Activated CD8-positive, alpha-beta memory T cell treated with anti-CD3 and anti-CD28 coated beads for 4 hours (primary cell): ENCODE measurements at regions not wholly inside any gene's neighbourhood (a gene's known extent, or its start where the extent isn't known, plus 50 kb on each side); places are given as distances from the start of the nearest gene placed in this dataset.

Experiments
- DNase-seq, 2 donors: peaks; one replicate each; pipeline ENCODE4 v3.0.0-alpha.2; 2020; ENCODE audit warnings: low read depth in 2 of 2

DNA sequence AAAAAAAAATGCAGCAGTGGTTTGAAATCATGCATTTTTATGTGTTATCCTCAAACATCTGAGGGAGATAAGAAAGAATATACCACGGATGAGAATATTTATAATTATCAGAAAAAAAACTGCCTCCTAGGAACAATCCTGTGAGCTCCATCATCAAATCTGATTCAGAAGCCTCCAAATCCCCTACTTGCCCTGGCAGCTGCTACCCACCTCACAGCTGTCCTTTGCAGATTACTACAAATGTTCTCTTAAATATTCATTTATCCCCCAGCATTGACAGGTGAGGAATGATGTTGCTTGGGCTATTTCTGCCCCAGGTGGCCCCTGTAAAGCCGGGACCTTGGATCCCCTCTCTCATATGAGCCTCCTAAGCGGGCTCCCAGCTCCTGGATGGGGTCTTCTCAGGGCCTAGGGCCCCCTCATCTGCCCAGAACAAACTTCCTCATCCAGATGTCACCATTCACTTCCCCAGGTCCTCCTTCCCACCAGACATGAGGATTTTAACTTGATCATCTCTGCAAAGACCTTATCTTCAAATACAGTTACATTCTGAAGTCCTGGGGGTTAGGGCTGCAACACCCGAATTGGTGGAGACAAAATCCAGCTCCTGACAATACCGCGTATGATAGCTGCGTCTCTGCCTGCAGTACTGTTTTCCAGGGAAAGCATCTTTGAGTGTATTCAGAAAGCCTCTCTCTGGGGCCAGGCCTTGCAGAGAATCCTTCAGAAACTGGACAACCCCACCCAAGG lies 81.9 kb upstream of the INSIG1 start:
- no peak for DNase-seq

DNA sequence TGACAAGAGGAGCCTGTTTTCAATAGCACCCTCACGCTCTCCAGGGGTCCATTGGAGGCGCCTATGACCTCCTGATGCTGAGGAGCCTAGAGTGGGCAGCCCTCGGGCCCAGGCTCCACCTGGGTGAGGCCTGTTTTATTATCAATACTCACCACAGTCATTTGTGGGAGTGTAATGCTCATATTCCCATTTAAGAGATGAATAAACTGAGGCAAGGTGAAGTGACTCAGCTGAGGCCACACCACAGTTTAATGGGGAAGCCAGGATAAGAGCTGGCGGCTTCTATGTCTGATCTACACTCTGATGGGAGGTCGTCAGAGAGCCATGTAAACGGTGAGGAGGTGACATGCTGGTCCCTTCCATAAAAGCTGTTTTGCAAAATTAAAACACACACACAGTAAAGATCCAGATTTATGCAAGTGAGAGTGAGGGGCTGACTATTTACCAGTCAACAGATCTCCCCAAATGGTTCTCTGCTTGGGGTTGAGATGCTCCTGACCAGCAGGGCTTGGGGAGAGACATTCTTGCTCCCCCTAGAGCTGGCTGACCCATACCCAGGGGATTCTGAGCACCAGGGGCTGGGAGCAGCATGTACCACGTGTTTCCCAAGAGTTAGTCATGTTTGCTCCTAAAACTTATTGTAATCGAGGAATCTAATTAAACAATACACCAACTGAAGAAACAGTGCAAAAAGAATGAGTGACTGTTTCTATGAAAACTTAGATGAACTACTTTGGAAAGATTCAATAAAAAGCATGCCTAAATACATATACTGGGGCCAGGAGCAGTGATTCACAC lies 81.0 kb upstream of the INSIG1 start:
- no peak for DNase-seq

DNA sequence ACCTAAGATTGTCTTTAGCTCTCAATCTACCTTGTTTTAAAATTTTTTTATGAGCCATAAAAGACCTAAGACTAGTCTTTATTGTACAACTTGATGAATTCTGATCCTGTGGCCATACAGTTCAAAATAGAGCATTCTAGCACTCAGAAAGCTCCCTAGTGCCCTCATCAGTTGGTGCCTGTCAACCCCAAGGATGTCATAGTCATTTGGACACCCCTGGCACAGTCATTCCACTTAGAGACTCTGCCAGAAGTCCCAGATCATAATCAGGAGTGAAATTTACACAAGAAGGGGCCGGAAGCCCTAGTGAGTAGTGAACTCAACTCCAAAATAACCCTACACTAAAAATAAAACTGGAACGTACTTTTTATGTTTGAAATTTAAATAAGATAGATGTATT lies 80.0 kb upstream of the INSIG1 start:
- DNase-seq, result no peak

DNA sequence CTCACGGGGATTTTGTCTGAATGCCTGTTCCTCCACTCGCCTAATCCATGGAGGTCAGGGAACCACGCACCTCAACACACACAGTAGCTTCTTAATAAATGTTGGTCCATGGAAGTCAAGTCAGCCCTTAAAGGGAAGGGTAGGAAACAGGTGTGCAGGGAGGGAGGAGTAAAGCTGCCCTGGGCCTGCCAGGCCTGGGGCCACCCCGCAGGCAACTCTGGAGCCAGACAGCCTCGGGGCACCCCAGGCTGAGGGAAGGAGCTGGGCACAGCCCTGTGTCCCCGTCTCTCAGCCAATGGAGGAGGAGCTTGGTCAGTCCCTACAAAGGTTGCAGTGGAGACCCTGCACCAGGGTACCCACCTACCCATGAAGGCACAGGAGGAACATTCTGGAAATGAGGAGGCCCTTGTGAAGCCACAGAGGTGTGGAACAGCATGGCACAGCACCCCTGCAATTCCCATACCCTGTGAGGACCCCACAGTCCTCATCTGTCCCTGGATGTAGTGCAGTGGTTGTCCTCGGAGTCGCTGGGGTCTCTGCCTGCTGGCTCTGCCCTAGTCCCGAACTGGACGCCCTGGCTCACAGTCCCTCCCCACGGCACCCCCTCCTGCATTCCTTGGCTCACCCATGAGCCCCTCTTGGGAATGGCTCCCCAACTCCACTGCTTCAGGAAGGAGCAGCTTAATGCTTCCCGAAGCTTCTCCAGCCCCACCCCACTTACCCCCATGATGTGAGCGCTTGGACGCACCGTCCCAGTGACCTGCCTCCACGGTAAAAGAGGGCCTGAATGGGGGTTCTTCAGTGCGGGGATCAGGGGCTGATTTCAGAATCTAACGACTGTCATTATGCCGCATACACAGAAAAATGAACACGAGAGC lies 79.2 kb upstream of the INSIG1 start:
- DNase-seq, result no peak

DNA sequence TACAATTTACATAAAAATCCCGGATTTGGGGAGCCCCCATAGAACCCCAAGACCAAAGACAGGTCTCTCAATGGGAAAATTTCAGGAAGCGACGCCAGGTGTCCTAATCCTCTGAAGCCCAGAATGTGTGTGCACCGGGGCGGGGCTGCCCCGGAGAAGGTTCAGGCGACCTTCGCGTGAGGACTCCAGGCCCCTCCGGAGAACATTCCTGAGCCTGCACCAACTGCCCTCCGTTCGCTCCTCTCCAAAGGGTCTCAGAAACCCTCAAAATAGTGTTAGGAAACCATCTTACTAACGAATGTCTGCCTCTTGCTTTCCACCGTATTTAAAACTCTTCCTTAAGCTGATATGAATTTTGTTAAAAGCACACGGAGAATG lies 78.5 kb upstream of the INSIG1 start:
- DNase-seq, result no peak

DNA sequence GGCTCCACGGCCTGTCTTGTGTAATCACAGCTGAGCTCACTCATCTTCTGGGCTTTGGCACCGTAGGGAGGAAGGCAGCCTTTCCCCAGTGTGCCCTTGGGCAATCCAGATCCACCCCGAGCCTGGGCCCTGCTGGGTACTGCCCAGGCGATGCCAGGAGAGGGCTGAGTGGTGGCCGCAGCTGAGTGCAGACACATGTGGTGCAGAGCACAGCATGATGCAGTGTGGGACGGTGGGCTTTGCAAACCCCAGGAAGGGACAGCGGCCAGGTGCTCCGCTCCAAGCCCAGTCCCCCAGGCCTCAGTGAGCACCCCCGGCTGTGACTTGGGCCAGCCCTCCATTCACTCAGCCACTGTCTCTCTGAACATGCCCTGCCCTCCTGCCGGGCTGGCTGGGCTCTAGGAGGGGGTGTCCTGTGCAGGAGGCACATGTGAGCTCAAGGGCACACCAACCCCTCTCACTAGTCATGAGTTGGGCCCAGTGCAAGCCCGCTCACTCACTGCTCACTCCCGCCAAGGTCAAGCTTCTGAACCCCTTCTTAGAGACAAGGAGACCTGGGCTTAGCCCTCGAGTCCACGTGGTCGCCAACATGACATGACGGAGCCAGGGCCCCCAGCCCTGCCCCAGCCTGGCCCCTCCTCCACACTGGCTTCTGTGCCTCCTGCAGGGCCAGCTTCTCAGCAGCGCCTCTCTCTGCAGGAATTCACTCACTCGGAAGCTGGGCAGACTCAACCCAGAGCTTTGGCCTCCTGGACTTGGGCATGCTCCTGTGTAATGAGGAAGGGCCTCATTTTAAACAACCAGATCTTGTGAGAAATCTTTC lies 77.5 kb upstream of the INSIG1 start:
- DNase-seq, result no peak

DNA sequence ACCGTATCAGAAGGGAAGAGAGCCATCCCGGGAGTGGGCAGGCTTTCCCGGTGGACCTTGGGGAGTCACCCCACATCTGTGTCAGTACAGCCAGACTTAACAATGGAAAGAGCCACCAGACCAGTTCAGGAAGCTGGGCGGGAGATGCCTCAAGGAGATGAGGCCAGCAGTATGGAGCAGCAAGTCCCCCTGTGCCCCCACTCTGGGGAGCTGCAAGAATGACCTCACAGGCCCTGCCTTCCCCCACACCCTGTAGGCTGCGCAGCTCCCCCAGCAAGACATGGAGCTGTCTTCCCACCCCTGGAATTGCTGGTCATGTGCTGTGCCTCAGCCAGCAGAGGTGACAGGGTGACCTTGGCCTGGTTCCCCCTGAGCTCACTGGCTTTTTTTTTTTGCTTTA lies 76.8 kb upstream of the INSIG1 start:
- DNase-seq, result no peak

DNA sequence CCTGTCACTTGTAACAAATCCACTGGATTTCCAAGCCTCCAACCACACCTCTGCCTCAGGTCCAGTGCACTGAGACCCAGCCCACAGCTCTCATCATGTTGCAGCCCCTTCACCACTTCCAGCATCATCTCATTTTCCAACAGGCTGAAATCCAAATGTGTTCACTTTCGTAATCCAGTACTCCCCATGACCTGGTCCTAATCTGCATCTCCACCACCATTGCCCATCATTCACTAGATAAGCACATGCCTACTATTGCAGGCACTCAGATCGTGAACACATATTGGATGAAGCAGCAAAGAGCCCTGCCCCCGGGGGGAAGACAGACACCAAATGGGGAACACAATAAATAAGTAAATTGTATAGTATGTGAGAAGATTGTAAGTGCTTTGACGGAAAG lies 76.1 kb upstream of the INSIG1 start:
- DNase-seq, result no peak

DNA sequence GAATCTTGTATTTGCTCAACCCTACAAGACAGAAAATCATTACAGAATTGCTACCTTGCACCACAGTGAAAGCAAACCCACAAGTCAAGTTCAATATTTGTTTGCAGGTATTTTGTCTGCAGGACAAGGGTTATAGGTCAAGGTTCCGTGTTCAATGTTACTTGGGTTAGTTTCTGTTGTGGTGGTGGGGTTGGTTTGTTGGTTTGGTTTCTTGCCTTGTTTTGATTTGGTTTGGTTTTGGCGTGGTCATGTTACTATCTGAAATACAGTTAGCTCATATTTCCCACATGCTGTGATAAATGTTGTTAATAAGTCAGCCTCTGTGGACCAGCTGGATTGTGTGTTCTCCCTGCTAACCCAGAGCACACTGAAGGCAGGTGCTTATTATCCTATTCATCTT lies 75.6 kb upstream of the INSIG1 start:
- no peak for DNase-seq

DNA sequence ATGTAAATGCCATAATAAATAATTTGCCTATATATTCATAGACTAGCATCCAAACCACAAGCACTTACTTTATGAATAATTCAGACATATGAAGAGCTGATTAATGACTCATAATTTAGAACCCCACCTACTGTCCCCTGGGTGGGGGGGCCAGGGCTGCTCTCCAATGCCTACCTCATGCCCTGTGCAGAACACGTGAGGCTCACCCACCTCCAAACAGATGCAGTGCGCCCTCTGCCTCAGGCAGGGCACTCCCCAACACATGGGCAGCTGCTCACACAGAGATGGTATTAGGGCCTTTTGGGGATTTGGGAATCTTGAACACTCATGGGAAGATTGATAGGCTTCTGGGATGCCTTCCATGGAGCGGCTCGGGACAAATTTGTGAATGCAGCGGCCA lies 75.1 kb upstream of the INSIG1 start:
- DNase-seq, result no peak

DNA sequence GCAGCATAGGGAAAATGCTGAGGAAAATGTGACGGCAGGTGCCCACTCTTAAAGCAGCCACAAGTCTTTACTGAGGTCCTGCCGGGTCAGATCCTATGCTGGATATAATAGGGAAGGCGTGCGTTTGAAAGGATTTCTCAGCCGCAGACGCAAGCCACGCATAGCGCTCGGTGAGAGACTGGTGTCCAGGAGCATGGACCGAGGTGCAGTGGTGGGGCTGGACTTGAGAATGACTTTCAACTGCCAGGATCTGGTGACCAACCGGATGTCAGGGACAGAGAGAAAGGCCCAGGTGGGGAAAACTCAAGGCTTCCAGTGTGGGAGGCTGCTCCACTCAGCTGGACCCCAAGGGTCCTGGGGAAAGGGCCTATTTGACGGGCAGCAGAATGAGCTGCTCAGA lies 74.7 kb upstream of the INSIG1 start:
- DNase-seq, result no peak

DNA sequence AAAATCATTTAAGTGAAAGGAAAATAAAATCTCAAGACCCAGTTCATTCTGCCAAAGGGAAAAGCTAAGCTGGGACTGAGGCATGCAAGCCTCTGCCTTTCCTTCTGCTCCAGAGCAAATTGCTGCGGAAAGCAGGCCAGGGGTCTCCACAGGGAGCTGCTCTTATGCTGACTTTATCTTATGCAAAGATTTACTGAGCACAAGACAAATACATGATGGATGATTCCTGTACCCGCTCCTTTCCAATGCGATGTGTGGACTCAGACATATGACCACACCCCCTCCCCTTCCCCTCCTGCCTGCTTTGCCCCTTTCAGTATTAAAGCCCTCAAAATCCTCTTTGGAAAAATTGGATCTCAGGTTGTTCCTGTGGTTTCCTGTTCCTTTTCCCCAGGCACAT lies 74.2 kb upstream of the INSIG1 start:
- DNase-seq, result no peak

DNA sequence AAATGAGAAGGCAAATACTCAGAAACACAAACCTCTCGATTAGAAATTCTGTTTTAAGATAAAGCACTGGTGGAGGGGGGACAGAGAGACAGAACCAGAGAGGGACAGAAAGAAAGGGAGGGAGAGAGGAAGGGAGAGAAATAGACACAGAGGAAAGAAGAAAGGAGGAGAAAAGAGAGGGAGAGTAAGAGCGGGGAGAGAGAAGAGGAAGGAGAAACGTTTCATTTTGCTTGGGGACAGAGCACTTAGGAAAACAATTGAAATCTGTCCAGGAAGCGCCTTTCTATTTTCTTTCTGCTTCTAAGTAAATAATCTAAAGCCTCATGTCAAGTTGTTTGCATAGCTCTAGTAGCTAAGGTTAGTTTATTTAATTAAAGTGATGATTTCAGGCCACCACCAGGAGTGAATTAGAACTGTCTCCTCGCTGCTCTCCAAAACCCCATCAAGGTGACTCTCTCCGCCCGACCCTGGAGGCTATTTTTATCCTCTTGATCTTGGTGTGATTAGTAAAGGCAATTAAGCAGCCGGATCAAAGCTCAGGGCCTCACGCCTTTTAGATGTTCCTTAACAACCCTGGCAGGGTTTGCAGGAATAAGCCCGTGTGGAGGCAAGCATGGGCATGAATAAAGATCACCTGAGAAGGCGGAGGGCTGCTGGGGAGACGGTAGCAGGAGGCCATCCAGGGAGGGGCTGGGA lies 73.4 kb upstream of the INSIG1 start:
- no peak for DNase-seq

DNA sequence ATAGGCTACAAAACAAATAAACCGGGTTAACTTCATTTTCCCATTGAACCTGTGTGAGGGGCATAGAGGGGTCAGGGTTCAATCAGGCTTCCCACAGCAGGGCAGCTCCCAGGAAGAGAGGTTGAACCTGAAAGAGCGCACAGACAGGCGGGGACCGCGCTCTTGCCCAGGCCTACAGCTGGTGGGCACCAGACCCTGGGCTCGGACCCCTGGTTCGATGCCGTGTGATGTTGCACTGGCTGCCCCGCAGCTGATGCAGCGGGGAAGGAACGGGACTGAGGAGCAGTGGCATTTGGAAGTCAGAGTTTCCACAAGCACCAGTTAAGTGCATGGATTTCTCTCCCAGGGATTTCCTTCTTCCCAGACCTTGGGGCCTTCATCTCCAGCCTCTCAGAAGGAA lies 72.6 kb upstream of the INSIG1 start:
- DNase-seq, result no peak

DNA sequence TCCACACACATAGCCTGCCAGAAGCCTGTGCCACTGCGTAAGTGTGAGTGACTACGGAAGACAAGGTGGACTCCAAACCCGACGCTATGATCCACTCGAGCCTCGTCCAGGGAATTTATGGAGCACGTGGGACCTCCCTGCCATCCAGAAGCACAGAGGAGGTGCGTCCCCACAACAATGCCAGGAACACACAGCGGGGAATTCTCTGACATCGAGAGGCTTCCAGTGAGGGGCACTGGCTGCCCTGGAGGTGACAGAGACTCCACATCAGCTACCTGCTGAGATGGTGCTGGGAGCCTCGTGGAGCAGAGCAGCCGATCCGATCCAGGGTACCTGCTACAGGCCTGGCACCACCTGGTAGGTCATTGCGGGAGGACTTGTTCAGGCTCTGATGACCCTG lies 72.2 kb upstream of the INSIG1 start:
- DNase-seq, result no peak

DNA sequence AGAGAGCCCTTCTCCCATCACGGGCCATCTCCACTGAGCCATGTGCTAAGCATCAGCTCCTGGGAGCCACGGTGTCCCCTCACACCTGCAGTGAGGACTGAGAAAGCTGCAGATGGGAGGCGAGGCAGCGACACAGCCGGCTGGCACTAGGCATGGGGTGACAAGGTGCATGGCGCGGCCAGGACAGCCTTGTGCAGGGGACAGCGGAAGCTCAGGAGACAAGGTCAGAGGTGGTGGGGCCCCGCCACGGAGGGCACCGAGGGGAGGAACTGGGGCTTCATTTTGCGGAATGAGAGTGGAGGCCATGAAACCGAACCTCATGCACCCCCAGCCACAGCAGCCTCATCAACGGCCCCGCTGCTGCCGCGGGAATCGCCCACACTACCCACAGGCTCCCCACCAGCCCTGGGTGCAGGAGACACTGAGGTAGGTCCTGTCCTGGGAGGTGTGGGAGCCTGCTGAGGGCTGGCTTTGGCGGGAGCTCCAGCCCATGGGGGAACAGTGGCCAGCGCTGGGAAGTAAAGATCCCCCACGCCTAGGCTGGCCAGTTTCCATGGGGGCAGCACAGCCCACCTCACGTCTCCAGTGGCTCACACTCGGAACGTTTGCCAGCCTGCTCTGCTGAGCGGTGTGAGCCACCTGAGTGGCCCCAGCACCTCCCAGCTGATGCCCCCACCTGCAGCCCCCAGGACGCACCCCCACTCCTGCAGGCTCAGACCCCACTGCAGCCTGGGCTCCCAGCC lies 71.2 kb upstream of the INSIG1 start:
- no peak for DNase-seq

DNA sequence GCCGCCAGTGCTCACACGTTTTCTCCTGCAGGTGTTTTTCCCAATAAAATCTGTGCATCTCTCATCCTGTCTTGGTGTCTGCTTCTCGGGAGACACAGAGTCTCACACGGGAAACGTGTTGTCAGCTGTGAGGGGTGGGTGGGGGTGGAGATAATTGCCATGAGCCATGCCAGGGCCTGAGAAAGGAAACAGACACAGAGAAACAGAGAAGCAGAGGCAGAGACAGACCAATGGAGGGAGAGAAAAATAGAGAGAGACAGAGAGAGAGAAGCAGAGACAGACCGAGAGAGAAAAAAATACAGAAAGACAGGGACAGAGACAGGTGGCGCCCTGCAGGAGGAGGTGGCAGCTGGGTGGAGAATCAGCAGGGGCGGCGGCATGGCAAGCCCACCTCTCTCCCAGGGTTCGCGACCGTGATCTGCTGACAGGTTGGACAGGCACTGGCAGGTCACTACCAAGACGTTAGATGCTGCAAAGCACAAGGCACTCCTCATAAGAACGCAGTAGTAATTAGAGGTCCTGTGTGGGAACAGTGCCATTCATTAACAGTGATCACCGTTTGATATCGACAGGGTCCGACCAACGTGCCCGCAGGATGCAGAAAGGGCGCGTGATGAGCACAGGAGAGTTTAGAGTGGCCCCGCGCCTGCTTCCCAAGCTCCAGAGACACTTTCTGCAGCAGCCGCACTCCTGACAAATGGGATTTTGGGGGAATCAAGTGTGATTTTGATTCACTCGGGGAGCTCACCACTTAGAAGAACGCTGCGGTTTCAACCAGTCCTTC lies 70.5 kb upstream of the INSIG1 start:
- DNase-seq, result no peak

DNA sequence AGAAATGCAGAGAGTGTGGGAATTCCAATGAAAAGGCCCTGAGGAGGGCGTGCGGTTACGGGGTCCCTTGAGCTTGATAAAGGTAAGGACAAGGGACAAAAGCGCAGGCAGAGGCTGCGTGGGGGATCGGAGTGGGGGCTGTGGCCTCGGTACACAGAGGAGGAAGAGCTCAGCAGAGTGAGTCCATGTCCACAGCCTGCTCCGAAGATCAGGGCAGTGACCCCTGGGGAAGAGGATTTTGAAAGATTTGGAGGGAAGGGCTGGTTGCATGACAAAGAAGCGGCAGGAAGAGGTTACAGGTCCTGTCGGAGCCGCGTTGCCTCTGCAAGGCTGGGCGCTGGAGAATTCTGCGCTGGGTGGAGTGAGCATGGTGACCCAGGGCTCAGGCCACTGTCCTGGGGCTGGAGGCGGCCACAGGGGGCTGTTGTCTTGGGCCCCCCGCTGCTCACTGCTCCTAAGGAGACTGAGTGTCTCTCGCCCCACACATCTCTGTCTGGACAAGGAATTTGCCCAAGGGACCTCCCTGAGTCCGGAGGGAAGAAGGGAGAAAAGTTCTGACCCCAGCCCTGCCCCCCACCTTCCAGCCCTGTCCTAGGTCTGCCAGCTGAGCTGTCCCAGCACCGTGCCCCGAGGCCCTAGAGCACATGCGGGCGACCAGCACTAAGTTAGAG lies 69.8 kb upstream of the INSIG1 start:
- DNase-seq, result no peak

DNA sequence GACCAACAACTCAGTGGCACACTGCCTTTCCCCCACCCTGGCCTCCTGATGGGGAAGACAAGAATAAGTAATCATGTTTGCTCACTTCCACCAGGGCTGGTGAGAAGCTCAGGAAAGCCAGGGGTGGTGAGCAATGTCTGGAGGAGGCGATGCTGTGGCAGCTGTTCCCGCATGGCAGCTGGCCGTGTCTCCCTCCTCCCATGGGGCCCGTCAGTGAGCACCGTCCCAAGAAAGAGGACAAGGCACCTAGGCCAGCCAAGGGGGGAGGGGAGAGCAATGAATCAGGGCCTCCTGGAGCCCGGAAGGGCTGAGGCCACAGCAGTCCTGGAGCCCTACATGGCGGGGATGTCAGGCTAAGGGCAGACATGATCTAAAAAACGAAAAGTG lies 69.2 kb upstream of the INSIG1 start:
- DNase-seq, result no peak
